ENCODE measurements at regions not wholly inside any gene's neighbourhood (a gene's known extent, or its start where the extent isn't known, plus 50 kb on each side); places are given as distances from the start of the nearest gene placed in this dataset.

DNA sequence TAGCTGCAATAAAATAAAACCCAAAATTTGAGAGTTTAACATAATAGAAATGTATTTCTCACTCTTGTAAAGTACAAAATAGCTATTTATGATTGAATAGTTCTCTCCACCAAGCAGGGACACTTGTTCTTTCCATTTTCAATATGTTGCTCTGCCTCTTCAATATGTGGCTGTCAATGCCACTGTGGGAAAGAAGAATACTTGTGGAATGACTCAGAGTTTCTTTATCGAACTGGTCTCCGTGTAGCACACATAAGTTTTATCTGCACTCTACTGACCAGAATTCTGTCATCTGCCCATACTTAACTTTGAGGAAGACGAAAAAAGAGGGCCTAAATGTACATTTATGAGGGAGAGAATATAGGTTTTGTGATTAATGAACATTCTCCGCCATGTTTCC, 256.9 kb downstream of the ATXN7L3B start:
- intact Hi-C loops (cut with micrococcal nuclease), result no loop called here

DNA sequence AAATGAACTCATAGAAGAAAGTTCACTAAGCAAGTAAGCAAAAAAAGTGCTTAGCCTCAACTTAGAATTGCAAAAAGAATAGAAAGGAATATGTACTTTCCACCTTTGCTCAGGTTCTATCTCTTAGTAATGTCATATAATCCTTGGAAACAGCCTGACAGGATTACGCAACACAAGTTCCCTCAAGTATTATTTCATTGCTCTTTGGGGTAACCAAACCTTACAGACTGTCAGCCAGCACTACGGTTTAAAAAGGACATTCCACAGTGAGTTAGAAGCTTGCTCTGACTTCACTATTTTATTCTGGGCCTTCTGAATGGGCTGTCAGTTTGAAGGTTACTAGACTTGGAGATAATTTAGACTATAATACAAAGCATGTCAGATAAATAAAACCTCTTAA, 264.0 kb downstream of the ATXN7L3B start:
- intact Hi-C loops (cut with micrococcal nuclease), result no loop called here

DNA sequence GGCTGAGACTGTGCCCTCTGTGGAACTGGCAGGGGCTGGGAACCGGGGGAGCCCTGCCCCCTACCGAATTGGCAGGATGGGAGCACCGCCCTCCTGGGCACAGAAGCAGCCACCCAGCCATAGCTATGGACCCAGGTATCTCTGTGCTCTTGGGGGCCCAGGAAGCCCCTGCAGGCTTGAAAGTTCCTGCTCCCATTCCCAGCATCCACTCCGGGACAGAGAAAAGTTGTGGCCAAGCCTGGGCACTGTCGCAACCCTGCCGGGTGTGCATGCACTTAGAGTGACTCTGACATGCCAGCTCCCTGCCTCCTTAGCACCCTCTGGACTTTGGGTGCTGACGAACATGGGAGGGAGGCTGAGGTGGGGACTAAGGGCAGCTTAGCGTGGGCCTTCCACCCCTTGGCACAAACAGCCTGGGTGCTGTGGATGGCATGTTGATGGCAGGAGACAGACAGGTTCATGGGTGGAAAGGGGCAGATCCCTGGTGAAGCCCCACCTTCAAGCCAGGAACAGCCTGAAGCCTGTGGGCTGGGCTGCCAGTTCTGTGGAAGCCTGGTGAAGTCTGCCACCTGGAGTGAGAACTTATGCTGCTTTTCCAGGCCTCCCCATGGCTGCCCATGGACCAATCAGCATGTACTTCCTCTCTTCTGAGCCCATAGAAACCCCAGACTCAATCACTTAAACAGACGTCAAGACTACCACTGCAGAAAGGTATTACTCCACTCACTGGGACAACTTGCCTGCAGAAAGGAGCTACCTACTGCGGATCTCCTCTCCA, 279.0 kb downstream of the ATXN7L3B start:
- intact Hi-C loops (cut with micrococcal nuclease), result no loop called here

DNA sequence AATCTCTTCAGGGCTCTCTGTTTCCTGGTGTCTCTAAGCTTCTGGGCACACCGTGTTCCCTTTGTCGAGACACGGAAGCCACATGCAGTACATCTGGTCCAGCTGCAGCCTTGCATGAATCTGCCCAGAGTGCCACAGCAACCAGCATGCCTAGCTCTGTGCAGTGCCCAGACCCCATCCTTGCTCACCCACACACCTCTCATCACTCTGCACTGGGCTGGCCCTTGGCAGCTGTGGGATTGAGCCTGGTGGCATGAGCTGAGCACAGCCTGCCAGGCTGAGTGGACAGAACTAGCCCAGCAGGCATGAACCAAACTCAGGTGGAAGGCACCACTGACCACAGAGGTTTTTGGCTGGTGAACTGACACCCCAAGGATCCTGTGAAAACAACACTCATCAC, 279.9 kb downstream of the ATXN7L3B start:
- intact Hi-C loops (cut with micrococcal nuclease), result no loop called here

DNA sequence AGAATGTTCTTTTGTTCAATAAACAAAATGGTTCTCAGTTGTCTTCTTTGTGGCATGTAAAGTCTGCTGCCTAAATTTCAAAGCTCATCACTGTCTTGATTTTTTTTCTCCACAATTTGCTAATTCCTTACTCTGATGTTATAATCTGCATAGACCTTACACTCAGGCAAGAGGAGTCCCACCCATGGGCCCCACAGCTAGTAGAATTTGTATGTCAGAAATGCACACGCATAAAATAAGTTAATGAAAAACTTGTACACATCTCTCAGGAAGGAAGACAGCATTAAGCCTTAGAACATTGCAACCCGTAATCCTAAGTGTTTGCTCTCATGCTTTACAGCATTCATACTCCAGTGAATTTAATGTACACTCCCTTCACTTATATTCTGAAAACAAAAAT, 280.8 kb downstream of the ATXN7L3B start:
- intact Hi-C loops (cut with micrococcal nuclease), result no loop called here

DNA sequence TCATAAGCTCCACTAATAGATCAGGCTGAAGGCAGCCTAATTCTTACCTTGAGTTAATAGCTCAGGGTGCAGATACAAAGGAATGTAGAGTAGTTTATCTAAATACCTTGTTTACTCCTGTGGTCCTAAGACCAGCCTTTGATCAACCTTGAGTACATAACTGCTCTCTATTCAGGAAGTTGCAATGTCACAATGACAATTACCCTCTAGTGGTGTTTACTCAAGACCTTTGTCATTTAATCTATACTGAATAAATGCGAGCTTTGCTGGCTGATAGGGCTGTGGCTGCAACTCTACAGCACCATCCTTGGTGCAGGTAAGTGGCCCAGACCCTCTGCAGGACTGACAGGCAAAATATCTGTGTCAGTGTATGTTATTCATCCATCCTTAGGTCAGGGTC, 282.7 kb downstream of the ATXN7L3B start:
- intact Hi-C loops (cut with micrococcal nuclease), result no loop called here

DNA sequence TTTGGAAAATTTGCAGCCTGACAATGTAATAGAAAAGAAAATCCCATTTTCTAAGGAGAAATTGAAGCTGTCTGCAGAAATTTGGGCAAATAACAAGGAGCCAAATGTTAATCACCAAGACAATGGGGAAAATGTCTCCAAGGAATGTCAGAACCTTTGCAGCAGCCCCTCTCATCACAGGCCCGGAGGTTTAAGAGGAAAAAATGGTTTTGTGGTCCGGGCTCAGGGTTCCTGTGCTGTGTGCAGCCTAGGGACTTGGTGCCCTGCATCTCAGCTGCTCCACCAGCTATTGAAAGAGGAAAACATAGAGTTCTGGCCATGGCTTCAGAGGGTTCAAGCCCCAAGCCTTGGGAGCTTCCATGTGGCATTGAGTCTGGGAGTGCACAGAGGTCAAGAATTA, 298.9 kb downstream of the ATXN7L3B start:
- intact Hi-C loops (cut with micrococcal nuclease), result no loop called here

DNA sequence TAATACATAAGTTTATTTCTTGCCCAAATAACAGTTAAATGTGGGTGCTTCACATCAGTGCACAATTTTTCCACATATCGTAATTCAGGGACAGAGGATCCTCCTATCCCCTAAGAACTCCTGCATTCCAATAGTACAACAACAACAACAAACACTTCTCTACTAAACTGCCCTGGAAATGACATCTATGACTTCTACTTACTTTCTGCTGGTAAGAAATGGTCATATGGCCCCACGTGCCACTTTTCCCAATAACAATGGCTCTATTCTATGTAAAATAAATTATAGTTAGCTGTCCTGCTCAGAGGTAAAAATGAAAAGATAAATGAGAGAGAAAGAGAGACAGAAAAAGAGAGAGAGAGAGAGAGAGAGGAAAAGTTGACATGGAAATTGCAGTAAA, 308.5 kb downstream of the ATXN7L3B start:
- intact Hi-C loops (cut with micrococcal nuclease), result no loop called here

DNA sequence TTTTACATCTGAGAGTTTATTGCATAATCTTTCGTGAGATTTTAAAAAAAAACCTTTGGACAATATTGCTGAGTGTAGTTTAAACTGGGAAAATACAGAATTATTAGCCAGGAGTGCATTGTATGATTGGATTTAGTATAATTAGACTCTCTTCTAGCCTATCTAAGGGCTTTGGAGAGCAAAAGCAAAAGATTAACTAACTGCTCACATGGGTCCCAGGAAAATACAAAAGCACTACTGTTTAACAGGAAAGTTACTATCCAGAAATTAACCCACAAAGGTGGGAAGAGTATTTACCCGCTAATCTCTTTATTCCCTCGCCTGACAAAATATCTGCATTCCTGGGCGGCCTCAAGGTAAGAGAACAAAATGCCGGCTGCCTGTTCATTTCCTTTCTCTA, 309.5 kb downstream of the ATXN7L3B start:
- intact Hi-C loops (cut with micrococcal nuclease), result no loop called here

DNA sequence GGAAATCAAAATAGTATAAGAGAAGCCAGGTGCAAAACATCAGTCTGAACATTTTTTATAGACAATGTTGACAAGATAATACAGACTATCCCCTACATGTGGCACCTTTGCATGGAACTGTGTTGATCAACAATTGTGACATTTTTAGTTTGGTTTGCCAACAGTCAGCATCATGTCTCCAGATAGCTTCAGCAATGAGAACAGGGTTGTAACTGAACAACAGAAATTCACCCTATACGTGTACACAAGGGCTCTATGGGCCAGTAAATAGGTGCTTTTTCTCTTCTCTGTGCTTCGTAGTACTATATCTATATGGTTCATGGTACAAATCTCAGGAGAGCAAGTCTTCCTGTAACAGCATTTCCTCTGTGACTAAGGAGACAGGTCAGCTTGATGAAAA, 310.4 kb downstream of the ATXN7L3B start:
- intact Hi-C loops (cut with micrococcal nuclease), result no loop called here

DNA sequence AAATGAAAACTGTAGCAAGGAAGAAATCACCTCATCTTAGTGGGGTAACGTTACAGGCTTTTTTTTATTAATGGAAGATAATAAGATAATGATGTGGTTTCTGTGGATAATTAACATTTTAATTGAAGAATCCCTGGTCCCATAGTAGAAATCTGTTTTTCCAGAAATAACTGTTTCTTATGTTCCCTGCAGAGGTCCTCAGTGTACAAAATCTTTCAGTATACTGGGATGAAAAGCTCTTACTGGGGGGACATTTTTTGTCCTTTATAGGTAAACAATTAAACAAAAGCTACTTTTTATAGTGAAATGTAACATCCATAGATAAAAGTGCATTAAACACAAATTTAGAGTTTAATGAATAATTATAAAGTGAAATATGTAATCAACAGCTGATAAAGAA, 312.2 kb downstream of the ATXN7L3B start:
- intact Hi-C loops (cut with micrococcal nuclease), result no loop called here

DNA sequence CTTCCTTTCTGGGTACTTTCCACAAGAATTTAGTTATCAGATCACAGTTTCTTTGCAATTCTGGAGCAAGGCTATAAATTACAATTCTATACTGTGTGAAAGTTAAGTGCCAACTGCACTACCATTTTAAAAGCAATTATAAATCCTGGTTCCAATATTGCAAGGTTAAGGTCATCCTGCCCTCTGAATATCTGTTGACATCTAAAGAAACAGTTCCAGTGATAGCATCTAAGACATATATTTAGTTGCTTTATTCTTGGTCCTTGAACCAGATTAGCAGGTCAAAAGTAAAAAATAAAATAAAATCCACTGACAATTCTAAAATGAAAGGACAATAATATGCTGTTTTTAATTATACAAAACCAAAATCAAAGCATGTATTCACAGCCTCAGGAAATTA, 334.2 kb downstream of the ATXN7L3B start:
- intact Hi-C loops (cut with micrococcal nuclease), result no loop called here

DNA sequence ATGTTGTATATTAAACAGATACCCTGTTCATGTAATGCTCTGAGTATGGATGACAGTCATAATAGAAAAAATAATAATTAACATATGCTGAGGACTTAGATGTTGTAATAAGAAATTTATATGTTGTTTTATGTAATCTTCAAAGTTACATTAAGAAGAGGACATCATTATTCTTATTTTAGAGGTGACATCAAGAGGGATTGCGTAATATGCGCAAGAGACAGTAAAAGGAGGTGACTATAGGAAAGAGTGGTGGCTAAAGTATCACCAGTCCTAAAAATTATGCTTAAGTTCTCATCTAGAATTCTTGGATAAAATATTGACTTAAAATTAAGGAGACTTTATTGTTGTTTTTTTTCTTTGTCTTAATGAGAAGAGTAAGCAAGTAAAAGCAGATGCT, 323.9 kb downstream of the KCNC2 start:
- intact Hi-C loops (cut with micrococcal nuclease), result no loop called here

DNA sequence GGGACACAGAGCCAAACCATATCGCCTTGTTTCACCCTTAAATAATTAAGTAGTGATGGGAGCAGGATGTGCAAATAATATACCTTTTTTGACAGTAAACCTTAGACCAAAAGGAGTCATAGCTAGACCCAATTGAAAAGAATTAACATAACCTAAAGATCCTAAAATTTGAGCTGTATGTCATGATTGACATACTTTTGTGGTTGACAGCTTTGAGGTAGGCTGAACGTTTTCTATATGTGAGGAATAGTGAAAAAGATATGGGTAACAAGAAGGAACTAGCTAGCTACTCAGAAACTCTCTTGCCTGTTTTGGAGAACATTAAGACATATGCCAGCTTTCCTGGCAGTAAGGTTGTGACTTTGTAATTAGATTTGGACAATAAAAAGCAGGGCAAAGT, 320.6 kb downstream of the KCNC2 start:
- intact Hi-C loops (cut with micrococcal nuclease), result no loop called here

DNA sequence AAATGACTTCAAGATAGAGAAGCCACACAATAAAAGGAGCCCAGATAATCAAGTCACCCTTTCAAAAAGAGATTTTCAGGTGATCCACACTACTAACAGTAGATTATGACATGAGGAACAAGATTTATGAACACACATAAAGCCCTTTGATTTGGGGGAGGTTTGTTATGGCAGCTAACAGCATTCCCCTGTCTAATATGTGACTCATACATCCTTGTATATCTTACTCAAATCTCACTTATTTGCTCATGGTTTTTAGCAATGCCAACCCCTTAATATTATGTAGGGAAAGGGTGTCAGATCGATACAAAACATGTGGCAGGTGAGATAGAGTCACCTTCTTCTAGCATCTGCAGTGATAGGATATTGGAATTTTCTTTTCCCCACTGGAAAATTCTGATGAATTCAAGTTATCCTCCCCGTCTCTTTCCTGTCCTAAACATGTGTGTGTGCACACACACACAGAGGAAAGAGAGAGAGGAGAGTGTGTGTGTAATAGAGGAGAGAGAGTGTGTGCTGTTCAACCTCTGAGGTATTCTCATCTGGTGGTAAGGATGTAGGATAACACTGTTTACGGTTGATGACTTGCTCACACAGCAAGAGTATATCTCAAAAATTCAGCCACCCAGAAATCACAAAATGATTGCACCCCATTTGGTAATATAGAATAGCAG, 319.9 kb downstream of the KCNC2 start:
- intact Hi-C loops (cut with micrococcal nuclease), result no loop called here

DNA sequence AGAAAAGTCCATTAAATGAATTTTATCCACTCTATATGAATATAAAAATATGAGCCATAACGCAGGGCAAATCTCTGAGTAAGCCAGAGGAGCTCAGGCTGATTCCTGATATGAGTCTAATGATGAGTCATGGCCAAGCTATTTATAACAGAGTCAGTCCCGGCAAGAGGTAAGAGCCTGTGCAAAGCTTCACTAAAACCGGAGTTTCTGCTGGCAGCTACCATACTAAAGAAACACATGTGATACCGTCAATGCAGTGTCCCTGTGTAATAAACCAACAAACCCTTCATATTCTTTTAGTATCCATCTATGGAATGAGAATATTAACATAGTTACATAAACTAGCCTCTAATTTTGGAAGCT, 319.4 kb downstream of the KCNC2 start:
- intact Hi-C loops (cut with micrococcal nuclease), result no loop called here

DNA sequence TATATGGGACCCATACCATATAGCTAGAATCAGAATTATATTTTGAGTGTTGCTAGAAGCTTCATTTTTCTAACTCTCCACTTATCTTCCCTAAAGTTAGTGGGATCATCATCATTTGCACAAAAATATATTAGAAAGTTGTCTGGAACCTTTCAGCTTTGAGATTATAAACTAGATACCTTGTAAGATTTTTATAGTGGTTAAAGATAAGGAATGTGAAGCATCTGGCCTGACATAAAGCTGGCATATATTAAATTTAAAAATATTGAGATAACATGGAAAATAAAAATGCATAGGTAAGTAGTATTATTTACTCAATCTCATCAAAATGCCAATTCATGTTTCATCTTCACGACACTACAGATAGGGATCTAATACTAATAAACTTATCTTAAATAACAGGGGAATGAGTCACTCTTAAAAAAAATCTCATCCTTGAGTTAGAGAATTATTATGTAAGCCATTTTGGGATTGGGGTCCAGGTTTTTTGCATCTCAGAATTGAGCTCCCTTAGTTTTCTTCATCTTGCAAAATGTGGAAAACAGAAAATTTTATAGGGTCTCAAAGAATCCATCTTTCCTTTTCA, 318.5 kb downstream of the KCNC2 start:
- intact Hi-C loops (cut with micrococcal nuclease), result no loop called here

DNA sequence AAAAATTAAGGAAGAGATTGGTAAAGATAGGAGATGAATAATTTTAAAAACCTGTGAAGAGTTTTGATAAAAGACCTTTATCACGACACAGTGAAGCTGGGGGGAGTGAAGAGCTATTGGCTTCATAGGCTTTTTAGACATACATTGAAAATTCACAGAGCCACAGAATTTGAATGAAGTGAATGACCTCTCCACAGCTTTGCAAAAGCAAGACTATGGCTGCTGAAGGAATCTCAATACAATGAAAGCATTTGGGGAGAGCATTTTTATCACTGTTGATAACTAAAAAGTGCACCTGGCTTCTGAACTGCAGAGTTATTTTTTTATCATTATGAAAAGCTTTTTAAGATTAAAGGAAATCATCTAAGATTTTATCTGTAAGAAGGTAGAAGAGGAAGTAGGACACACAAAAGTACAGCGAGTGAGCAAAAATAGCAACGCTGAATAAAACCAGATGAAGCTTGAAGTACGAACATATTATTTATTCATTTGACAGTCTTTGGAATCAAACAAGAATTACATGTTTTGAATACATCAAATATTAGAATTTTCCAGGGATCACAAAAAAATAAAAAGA, 317.5 kb downstream of the KCNC2 start:
- intact Hi-C loops (cut with micrococcal nuclease), result no loop called here

DNA sequence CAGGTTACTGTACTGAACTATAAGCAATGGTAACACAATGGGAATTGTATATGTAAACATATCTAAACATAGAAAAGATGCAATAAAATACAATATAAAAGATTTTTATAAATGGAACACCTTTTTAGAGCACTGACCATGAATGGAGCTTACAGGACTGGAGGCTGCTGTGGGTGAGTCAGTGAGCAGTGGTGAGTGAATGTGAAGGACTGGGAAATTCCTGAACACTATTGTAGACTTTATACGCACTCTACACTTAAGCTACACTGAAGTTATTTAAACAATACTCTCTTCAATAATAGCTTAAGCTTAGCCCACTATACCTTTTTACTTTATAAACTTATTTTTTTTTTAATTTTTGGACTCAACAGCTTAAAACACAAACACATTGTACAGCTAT, 313.5 kb downstream of the KCNC2 start:
- intact Hi-C loops (cut with micrococcal nuclease), result no loop called here

DNA sequence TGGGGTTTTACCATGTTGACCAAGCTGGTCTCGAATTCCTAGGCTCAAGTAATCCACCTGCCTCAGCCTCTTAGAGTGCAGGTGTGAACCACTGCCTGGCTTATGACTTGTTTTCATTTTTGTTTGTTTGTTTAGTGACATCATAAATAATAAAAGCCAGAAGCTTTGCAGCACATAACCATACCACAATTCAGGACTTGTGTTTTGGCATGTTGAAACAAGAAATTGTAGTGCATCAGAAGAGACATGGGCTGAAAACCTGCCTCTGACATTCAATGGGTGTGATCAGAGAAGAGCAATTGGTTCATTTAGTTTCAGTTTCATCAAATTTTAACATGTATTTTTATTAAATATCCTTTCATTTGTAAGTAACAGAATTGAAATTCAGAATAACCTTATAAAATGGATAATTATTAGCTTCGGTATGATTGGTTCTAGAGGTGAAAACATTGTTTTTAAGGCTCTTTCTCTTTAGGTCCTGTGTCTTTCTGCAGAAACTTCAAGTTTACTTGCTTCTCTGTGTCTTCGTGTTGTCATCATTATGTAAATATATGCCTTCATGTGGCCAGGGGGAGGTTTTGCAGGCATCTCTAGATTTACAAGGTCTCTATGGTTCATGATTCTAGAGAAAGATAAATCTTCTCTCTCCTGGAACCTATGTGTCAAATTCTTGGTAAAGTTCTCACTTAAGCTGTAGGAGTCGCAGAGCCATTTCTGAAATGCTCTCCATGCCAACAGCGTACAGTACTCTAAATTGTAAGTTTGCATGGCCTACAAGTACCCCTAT, 312.0 kb downstream of the KCNC2 start:
- intact Hi-C loops (cut with micrococcal nuclease), result no loop called here

DNA sequence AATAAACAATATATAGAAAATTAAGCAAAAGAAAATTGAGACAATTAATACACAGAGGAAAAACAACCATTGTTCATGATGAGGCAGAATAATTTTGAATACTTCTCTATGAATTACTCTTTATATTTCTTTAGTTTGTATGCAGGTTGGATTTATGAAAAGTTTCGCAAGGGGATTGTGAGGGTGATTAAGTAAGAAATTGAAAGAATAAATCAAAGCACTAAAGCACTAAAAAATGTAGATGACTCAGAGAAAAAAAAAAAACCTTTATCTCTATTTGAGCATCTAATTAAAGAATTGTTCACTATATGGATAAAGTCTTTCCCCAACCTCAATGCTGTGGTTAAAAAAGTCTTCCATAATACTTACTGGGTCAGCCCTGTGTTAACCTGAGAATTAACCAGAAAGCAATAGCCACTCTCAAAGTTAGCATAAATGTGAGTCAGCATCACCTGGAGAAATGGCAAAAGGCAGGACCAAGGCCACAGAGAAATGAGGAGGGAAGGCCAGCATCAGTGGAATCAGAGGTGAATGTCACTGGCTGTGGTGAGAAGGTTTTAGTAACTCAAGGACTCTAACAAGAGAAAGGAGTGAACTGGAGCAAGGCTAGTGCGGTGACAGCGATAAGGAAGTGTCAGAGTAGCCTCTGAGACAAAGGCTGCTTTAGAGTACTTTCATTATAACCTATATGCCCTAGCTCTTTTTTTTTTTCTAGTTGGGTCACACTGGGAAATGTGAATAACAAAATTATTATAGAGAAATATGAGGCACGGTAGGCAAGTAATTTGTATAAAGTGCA, 310.4 kb downstream of the KCNC2 start:
- intact Hi-C loops (cut with micrococcal nuclease), result no loop called here
